GM21381 (cell line): ENCODE measurements at regions not wholly inside any gene's neighbourhood (a gene's known extent, or its start where the extent isn't known, plus 50 kb on each side); places are given as distances from the start of the nearest gene placed in this dataset.

Source experiments
- ATAC-seq: cut with Tn5 transposase; IDR thresholded peaks from one replicate; pipeline ENCODE4 v1.9.1; 2021; ENCODE audit warnings: mild to moderate bottlenecking, moderate library complexity; ENCODE audit not compliant: unreplicated experiment

GRCh38 chr2:40886100-40886499 lies 434.2 kb upstream of the SLC8A1 start:
- ATAC-seq = no peak

GRCh38 chr2:40886655-40887054 lies 434.8 kb upstream of the SLC8A1 start:
- no peak for ATAC-seq

- ATAC-seq = no peak
These were observed 444.5 kb upstream of the SLC8A1 start for GRCh38 chr2:40896358-40896757.

GRCh38 chr2:40914666-40915065 lies 462.8 kb upstream of the SLC8A1 start:
- ATAC-seq = no peak

- ATAC-seq = no peak
These were observed 463.8 kb upstream of the SLC8A1 start for GRCh38 chr2:40915651-40916050.

GRCh38 chr2:40935349-40935748 lies 483.5 kb upstream of the SLC8A1 start:
- ATAC-seq = no peak

GRCh38 chr2:40937284-40937683 lies 485.4 kb upstream of the SLC8A1 start:
- ATAC-seq = no peak

- no peak for ATAC-seq
These were observed 501.5 kb upstream of the SLC8A1 start for GRCh38 chr2:40953341-40953740.

GRCh38 chr2:40955042-40955441 lies 503.2 kb upstream of the SLC8A1 start:
- ATAC-seq = no peak

- ATAC-seq = no peak
These were observed 503.7 kb upstream of the SLC8A1 start for GRCh38 chr2:40955635-40956034.

- no peak for ATAC-seq
These were observed 505.6 kb upstream of the SLC8A1 start for GRCh38 chr2:40957508-40957907.

- no peak for ATAC-seq
These were observed 510.1 kb upstream of the SLC8A1 start for GRCh38 chr2:40962026-40962425.

- no peak for ATAC-seq
These were observed 512.8 kb upstream of the SLC8A1 start for GRCh38 chr2:40964509-40965250.

GRCh38 chr2:40967451-40967850 lies 515.6 kb upstream of the SLC8A1 start:
- ATAC-seq = no peak

- ATAC-seq = no peak
These were observed 523.3 kb upstream of the SLC8A1 start for GRCh38 chr2:40975151-40975550.

GRCh38 chr2:40997362-40997761 lies 545.5 kb upstream of the SLC8A1 start:
- ATAC-seq = no peak

- no peak for ATAC-seq
These were observed 548.5 kb upstream of the SLC8A1 start for GRCh38 chr2:41000374-41000773.

GRCh38 chr2:41000906-41001305 lies 549.0 kb upstream of the SLC8A1 start:
- ATAC-seq = no peak

GRCh38 chr2:41004700-41005099 lies 552.8 kb upstream of the SLC8A1 start:
- ATAC-seq = no peak

- no peak for ATAC-seq
These were observed 568.5 kb upstream of the SLC8A1 start for GRCh38 chr2:41020358-41020757.

- ATAC-seq = no peak
These were observed 572.9 kb upstream of the SLC8A1 start for GRCh38 chr2:41024816-41025215.

GRCh38 chr2:41026613-41027012 lies 574.7 kb upstream of the SLC8A1 start:
- ATAC-seq = peak; percentile 70

- no peak for ATAC-seq
These were observed 575.2 kb upstream of the SLC8A1 start for GRCh38 chr2:41027095-41027494.
